ENCODE measurements at regions not wholly inside any gene's neighbourhood (a gene's known extent, or its start where the extent isn't known, plus 50 kb on each side); places are given as distances from the start of the nearest gene placed in this dataset.

- peak; percentile 37 for DNase-seq
Observed at GRCh38 chr11:26276798-26277424, 55.0 kb upstream of the ANO3 start.

- DNase-seq = no peak
Observed at GRCh38 chr11:26278354-26278753, 53.6 kb upstream of the ANO3 start.

Measured in NCI-H774 (cell line).